Parathyroid adenoma (tissue), 2 donors: ENCODE measurements at regions not wholly inside any gene's neighbourhood (a gene's known extent, or its start where the extent isn't known, plus 50 kb on each side); places are given as distances from the start of the nearest gene placed in this dataset.

Experiments used
- H2AFZ ChIP-seq: fragments of 300-600 bp; sonication (generic); one replicate; pipeline ENCODE4 v1.7.0; 2017; ENCODE audit warnings: antibody characterized with exemption, mild to moderate bottlenecking
- H3K27ac ChIP-seq: fragments of 300-600 bp; sonication (generic); one replicate; pipeline ENCODE4 v1.7.0; 2017
- H3K27me3 ChIP-seq: fragments of 300-600 bp; sonication (generic); one replicate; pipeline ENCODE4 v1.7.0; 2017; ENCODE audit warnings: low read length; ENCODE audit not compliant: control insufficient read depth, insufficient read depth
- H3K36me3 ChIP-seq: fragments of 300-600 bp; sonication (generic); one replicate; pipeline ENCODE4 v1.7.0; 2017; ENCODE audit warnings: low read length; ENCODE audit not compliant: control insufficient read depth, insufficient read depth
- H3K4me1 ChIP-seq: fragments of 300-600 bp; sonication (generic); one replicate; pipeline ENCODE4 v1.7.0; 2017; ENCODE audit warnings: control low read depth
- H3K4me2 ChIP-seq: fragments of 300-600 bp; sonication (generic); one replicate; pipeline ENCODE4 v1.7.0; 2017; ENCODE audit warnings: low read length
- H3K4me3 ChIP-seq: fragments of 300-600 bp; sonication (generic); one replicate; pipeline ENCODE4 v1.7.0; 2017; ENCODE audit warnings: low read depth, low read length
- H3K79me2 ChIP-seq: fragments of 300-600 bp; sonication (generic); one replicate; pipeline ENCODE4 v1.7.0; 2017; ENCODE audit warnings: control low read depth
- H3K9ac ChIP-seq: fragments of 300-600 bp; sonication (generic); one replicate; pipeline ENCODE4 v1.7.0; 2017; ENCODE audit warnings: mild to moderate bottlenecking
- H3K9me3 ChIP-seq: fragments of 300-600 bp; sonication (generic); one replicate; pipeline ENCODE4 v1.7.0; 2017; ENCODE audit warnings: low read length; ENCODE audit not compliant: control insufficient read depth
- TF ChIP-seq, protein P1 (sequence below): fragments of 300-600 bp; sonication (generic); IDR thresholded peaks from one replicate; pipeline ENCODE4 v1.7.0; 2017; ENCODE audit warnings: antibody characterized with exemption, mild to moderate bottlenecking
- donor health status: primary hyperparathyroidism.

DNA sequence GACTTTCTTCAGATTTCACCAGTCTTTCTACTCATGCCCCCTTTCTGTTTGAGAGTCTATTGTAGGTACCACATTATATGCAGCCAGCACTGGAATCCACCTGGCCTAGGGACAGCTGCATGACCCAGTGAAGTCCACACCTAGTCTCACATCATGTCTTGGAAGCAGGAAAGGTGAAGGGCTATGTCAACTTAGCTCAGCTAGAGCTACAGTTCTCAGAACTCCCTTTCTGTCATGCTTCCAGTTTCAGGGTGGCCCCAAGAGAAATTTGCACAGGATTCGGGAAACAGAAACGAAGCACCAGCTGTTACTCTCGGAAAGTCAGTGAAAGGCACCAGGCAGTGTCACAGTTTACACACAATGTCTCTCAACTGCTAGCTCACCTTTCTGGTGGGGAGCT is 51.6 kb upstream of the NLRP1 start:
- no peak overlapping the region for H3K27ac ChIP-seq
- no peak overlapping the region for H3K9ac ChIP-seq
- no peak overlapping the region for H3K4me3 ChIP-seq
- H3K9me3 ChIP-seq = no peaks in the 10 kb centered on the region
- H3K4me1 ChIP-seq = peaks cover 3% of the 10 kb centered on the region
- no peaks in the 10 kb centered on the region for H3K27me3 ChIP-seq
- H3K79me2 ChIP-seq = no peaks in the 10 kb centered on the region
- H2AFZ ChIP-seq = no peak overlapping the region
- TF ChIP-seq, protein P1, sequence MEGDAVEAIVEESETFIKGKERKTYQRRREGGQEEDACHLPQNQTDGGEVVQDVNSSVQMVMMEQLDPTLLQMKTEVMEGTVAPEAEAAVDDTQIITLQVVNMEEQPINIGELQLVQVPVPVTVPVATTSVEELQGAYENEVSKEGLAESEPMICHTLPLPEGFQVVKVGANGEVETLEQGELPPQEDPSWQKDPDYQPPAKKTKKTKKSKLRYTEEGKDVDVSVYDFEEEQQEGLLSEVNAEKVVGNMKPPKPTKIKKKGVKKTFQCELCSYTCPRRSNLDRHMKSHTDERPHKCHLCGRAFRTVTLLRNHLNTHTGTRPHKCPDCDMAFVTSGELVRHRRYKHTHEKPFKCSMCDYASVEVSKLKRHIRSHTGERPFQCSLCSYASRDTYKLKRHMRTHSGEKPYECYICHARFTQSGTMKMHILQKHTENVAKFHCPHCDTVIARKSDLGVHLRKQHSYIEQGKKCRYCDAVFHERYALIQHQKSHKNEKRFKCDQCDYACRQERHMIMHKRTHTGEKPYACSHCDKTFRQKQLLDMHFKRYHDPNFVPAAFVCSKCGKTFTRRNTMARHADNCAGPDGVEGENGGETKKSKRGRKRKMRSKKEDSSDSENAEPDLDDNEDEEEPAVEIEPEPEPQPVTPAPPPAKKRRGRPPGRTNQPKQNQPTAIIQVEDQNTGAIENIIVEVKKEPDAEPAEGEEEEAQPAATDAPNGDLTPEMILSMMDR = no peak
- no peak overlapping the region for H3K4me2 ChIP-seq
- H3K36me3 ChIP-seq = no peaks in the 10 kb centered on the region

DNA sequence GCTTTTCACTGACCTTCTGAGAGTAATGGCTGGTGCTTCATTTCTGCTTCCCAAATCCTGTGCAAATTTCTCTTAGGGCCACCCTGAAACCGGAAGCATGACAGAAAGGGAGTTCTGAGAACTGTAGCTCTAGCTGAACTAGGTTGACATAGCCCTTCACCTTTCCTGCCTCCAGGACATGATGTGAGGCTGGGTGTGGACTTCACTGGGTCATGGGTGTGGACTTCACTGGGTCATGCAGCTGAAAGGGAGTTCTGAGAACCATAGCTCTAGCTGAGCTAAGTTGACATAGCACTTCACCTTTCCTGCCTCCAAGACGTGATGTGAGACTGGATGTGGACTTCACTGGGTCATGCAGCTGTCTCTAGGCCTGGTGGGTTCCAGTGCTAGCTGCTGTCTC is 54.3 kb upstream of the NLRP1 start:
- Histone ChIP-seq H2AFZ (no peak overlapping the region), H3K4me2 (no peak overlapping the region), H3K9ac (no peak overlapping the region), H3K4me1 (no peaks in the 10 kb centered on the region), H3K36me3 (no peaks in the 10 kb centered on the region), H3K27me3 (no peaks in the 10 kb centered on the region), H3K27ac (no peak overlapping the region), H3K79me2 (no peaks in the 10 kb centered on the region), H3K4me3 (no peak overlapping the region), H3K9me3 (no peaks in the 10 kb centered on the region)
- TF ChIP-seq, protein P1 = no peak

DNA sequence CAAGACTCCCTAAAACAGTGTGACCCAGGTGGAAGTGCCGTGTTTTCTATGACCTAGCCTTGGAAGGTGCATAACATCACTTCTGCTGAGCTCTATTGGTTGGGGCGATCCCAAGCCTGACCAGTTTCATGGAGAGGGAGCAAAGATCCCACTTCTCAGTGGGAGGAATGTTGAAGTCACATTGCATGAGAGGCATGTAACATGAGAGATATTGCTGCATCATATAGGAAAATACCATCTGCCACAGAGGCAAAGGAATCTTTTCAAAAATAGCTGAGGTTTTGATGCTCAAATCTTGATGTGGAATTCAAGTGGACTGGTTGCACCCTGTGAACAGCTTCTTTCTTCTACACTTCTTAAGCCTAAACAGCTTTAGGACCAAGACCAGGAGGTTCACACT is 56.4 kb upstream of the NLRP1 start:
- Histone ChIP-seq H3K27me3 (no peaks in the 10 kb centered on the region), H3K4me3 (no peak overlapping the region), H3K9me3 (no peaks in the 10 kb centered on the region), H3K4me1 (no peaks in the 10 kb centered on the region), H3K9ac (no peak overlapping the region), H3K79me2 (no peaks in the 10 kb centered on the region), H2AFZ (no peak overlapping the region), H3K27ac (no peak overlapping the region), H3K4me2 (no peak overlapping the region), H3K36me3 (no peaks in the 10 kb centered on the region)
- TF ChIP-seq, protein P1 = no peak

DNA sequence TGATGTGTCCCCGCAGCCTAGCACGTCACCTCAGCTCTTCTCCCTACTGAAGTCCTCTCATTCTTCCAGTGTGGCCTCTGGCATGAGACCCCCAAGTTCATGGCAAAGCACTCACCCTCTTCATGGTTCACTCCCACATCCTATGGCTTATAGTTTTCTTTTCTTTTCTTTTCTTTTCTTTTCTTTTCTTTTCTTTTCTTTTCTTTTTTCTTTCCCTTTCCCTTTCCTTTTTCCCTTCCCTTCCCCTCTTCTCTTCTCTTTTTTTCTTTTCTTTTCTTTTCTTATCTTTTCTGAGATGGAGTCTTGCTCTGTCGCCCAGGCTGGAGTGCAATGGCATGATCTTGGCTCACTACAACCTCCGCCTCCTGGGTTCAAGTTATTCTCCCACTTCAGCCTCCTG is 58.4 kb upstream of the NLRP1 start:
- no peaks in the 10 kb centered on the region for H3K4me1 ChIP-seq
- H3K36me3 ChIP-seq = no peaks in the 10 kb centered on the region
- no peak overlapping the region for H3K9ac ChIP-seq
- H3K27ac ChIP-seq = no peak overlapping the region
- TF ChIP-seq, protein P1 = no peak
- H3K4me2 ChIP-seq = no peak overlapping the region
- no peak overlapping the region for H2AFZ ChIP-seq
- H3K9me3 ChIP-seq = no peaks in the 10 kb centered on the region
- H3K79me2 ChIP-seq = no peaks in the 10 kb centered on the region
- no peak overlapping the region for H3K4me3 ChIP-seq
- no peaks in the 10 kb centered on the region for H3K27me3 ChIP-seq

DNA sequence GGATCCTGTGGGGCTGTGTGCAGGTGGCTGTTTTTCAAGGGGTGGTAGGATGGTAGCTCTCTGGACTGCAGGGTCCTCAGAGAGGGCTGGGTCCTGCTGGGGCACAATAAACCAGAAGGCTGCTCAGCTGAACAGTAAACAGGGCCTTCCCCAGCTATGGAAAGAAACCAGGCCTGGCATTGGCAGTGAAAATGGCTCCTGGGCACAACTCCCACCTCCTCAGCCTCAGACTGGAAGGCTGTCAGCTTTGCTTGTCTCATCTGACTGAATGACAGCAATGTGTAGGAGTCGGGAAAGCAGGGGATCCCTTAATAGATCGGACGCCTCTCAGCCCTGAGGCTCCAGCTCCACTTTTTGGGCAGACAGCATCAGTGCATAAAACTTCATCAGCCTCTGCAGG is 59.8 kb upstream of the NLRP1 start:
- H3K27me3 ChIP-seq = no peaks in the 10 kb centered on the region
- no peaks in the 10 kb centered on the region for H3K4me1 ChIP-seq
- H3K4me3 ChIP-seq = no peak overlapping the region
- no peak overlapping the region for H3K4me2 ChIP-seq
- TF ChIP-seq, protein P1 = no peak
- no peak overlapping the region for H2AFZ ChIP-seq
- H3K36me3 ChIP-seq = no peaks in the 10 kb centered on the region
- H3K79me2 ChIP-seq = no peaks in the 10 kb centered on the region
- H3K9me3 ChIP-seq = no peaks in the 10 kb centered on the region
- H3K9ac ChIP-seq = no peak overlapping the region
- H3K27ac ChIP-seq = no peak overlapping the region
